HFF-Myc (cell line): ENCODE measurements at regions not wholly inside any gene's neighbourhood (a gene's known extent, or its start where the extent isn't known, plus 50 kb on each side); places are given as distances from the start of the nearest gene placed in this dataset.

Experiments used
- DNase-seq: peaks from one replicate; pipeline ENCODE4 v3.0.0-alpha.2; 2011; ENCODE audit warnings: low read depth; ENCODE audit errors: extremely low read depth
- H3K4me3 ChIP-seq: replicated peaks from 2 replicates; pipeline ENCODE4 v1.5.1; 2011; ENCODE audit warnings: low read depth, mild to moderate bottlenecking, control low read depth, low read length
- CTCF ChIP-seq: IDR thresholded peaks from 2 replicates; pipeline ENCODE4 v1.5.1; 2012; ENCODE audit warnings: mild to moderate bottlenecking, low read depth, low read length, control low read depth; ENCODE audit errors: missing control alignments

GRCh38 chr11:70024773-70025045 lies 53.4 kb upstream of the ANO1 start:
- TF ChIP-seq CTCF: no peak
- no peak for DNase-seq
- no peak overlapping the region for H3K4me3 ChIP-seq

GRCh38 chr11:70025308-70025707 lies 52.8 kb upstream of the ANO1 start:
- no peak overlapping the region for H3K4me3 ChIP-seq
- no peak for DNase-seq
- no peak for TF ChIP-seq CTCF

- no peak for TF ChIP-seq CTCF
- DNase-seq: no peak
- no peak overlapping the region for H3K4me3 ChIP-seq
These were observed 52.1 kb upstream of the ANO1 start for GRCh38 chr11:70026012-70026411.

- no peak for TF ChIP-seq CTCF
- no peak for DNase-seq
- no peak overlapping the region for H3K4me3 ChIP-seq
These were observed 51.4 kb upstream of the ANO1 start for GRCh38 chr11:70026726-70027125.

GRCh38 chr11:70027451-70027850 lies 50.7 kb upstream of the ANO1 start:
- TF ChIP-seq CTCF: no peak
- DNase-seq: no peak
- no peak overlapping the region for H3K4me3 ChIP-seq

GRCh38 chr11:70028147-70028855 lies 49.8 kb upstream of the ANO1 start:
- no peak for TF ChIP-seq CTCF
- no peak for DNase-seq
- H3K4me3 ChIP-seq: no peak overlapping the region
